Stimulated activated CD4-positive, alpha-beta T cell treated with anti-CD3 and anti-CD28 coated beads, Interleukin-4, amount 100 ng/mL, for 1 hour (primary cell): ENCODE measurements at regions not wholly inside any gene's neighbourhood (a gene's known extent, or its start where the extent isn't known, plus 50 kb on each side); places are given as distances from the start of the nearest gene placed in this dataset.

ENCODE experiments used
- DNase-seq: peaks from one replicate; pipeline ENCODE4 v3.0.0-alpha.2; 2020

- no peak for DNase-seq
Observed at GRCh38 chr1:208874915-208875314, 630.7 kb upstream of the PLXNA2 start.

GRCh38 chr1:208879022-208879421 lies 634.8 kb upstream of the PLXNA2 start:
- DNase-seq: no peak

GRCh38 chr1:208880433-208881100 lies 636.4 kb upstream of the PLXNA2 start:
- no peak for DNase-seq

- DNase-seq: no peak
Observed at GRCh38 chr1:208885060-208885459, 640.9 kb upstream of the PLXNA2 start.

GRCh38 chr1:208885650-208886049 lies 641.5 kb upstream of the PLXNA2 start:
- DNase-seq: no peak

GRCh38 chr1:208888376-208888775 lies 644.2 kb upstream of the PLXNA2 start:
- no peak for DNase-seq

GRCh38 chr1:208892147-208892546 lies 648.0 kb upstream of the PLXNA2 start:
- DNase-seq: no peak

- DNase-seq: no peak
Observed at GRCh38 chr1:208893251-208893650, 649.1 kb upstream of the PLXNA2 start.

GRCh38 chr1:208895181-208895580 lies 651.0 kb upstream of the PLXNA2 start:
- no peak for DNase-seq

- DNase-seq: no peak
Observed at GRCh38 chr1:208895820-208896219, 651.6 kb upstream of the PLXNA2 start.

- no peak for DNase-seq
Observed at GRCh38 chr1:208896768-208897167, 652.6 kb upstream of the PLXNA2 start.

- DNase-seq: no peak
Observed at GRCh38 chr1:208899438-208899837, 655.3 kb upstream of the PLXNA2 start.

- DNase-seq: no peak
Observed at GRCh38 chr1:208903251-208903905, 659.2 kb upstream of the PLXNA2 start.

GRCh38 chr1:208907790-208908189 lies 663.6 kb upstream of the PLXNA2 start:
- DNase-seq: no peak

GRCh38 chr1:208909011-208909984 lies 665.1 kb upstream of the PLXNA2 start:
- DNase-seq: no peak

GRCh38 chr1:208910161-208910560 lies 666.0 kb upstream of the PLXNA2 start:
- no peak for DNase-seq

GRCh38 chr1:208917281-208917680 lies 666.2 kb upstream of the CAMK1G start:
- no peak for DNase-seq

GRCh38 chr1:208917723-208918122 lies 665.8 kb upstream of the CAMK1G start:
- DNase-seq: no peak

GRCh38 chr1:208918160-208918559 lies 665.4 kb upstream of the CAMK1G start:
- DNase-seq: no peak

GRCh38 chr1:208919371-208919770 lies 664.1 kb upstream of the CAMK1G start:
- no peak for DNase-seq

GRCh38 chr1:208921259-208921658 lies 662.3 kb upstream of the CAMK1G start:
- DNase-seq: no peak

- no peak for DNase-seq
Observed at GRCh38 chr1:208923456-208923855, 660.1 kb upstream of the CAMK1G start.

- no peak for DNase-seq
Observed at GRCh38 chr1:208923946-208924720, 659.4 kb upstream of the CAMK1G start.
